Panc1 (cell line): ENCODE measurements at regions not wholly inside any gene's neighbourhood (a gene's known extent, or its start where the extent isn't known, plus 50 kb on each side); places are given as distances from the start of the nearest gene placed in this dataset.

Experiments
- ATAC-seq: fragments of 200-7000 bp; cut with Tn5 transposase; 2 replicates; pipeline ENCODE4 v1.9.1; 2020; ENCODE audit warnings: mild to moderate bottlenecking, moderate library complexity
- BruUV-seq: library from RNA; stranded (reverse); fragments of 400-500 nt; replicated peaks from 2 replicates; lab custom pipeline; 2021; lab: Mats Ljungman, UMichigan
- CTCF ChIA-PET: fragments of 300-600 bp; sonication (Branson Sonifier 250); formaldehyde crosslinking; loops from one replicate; lab custom pipeline; 2022; ENCODE audit warnings: antibody characterized with exemption; lab: Charles Lee
- POLR2A ChIA-PET: fragments of 300-600 bp; sonication (Branson Sonifier 250); formaldehyde crosslinking; loops from one replicate; lab custom pipeline; 2022; ENCODE audit warnings: antibody characterized with exemption; lab: Charles Lee
- DNase-seq: peaks from one replicate; pipeline ENCODE4 v3.0.0-alpha.2; 2010; ENCODE audit warnings: low read depth, low spot score
- H3K27ac ChIP-seq: 2 replicates; pipeline ENCODE4 v1.5.1; 2011; ENCODE audit warnings: mild to moderate bottlenecking, low read length, inconsistent platforms
- H3K27me3 ChIP-seq: fragments of 200-500 bp; sonication (Bioruptor generic); 2 replicates; pipeline ENCODE4 v1.6.0; 2014; ENCODE audit warnings: low read length, inconsistent platforms; ENCODE audit not compliant: control insufficient read depth, insufficient read depth
- H3K36me3 ChIP-seq: fragments of 200-500 bp; sonication (Bioruptor generic); 2 replicates; pipeline ENCODE4 v1.5.1; 2014; ENCODE audit warnings: inconsistent platforms, mild to moderate bottlenecking, low read length, moderate library complexity; ENCODE audit not compliant: control insufficient read depth, insufficient read depth
- H3K4me1 ChIP-seq: 2 replicates; pipeline ENCODE4 v1.5.1; 2011; ENCODE audit warnings: inconsistent platforms, mild to moderate bottlenecking, low read length, moderate library complexity; ENCODE audit not compliant: control insufficient read depth, insufficient read depth
- H3K4me3 ChIP-seq, 2 experiments: 2 replicates each; pipeline ENCODE4 v1.5.1; 2011 to 2012; ENCODE audit warnings: low read depth in 2 of 2, low read length in 2 of 2, mild to moderate bottlenecking in 2 of 2, inconsistent platforms in 1 of 2, moderate library complexity in 1 of 2
- H3K9me3 ChIP-seq: fragments of 200-500 bp; sonication (Bioruptor generic); 2 replicates; pipeline ENCODE4 v1.5.1; 2014; ENCODE audit warnings: low read depth, mild to moderate bottlenecking, inconsistent platforms, low read length, moderate library complexity; ENCODE audit not compliant: control insufficient read depth, insufficient read depth
- CTCF ChIP-seq: fragments of 450-650 bp; IDR thresholded peaks from 2 replicates; pipeline ENCODE4 v1.5.1; 2017; ENCODE audit warnings: mild to moderate bottlenecking
- POLR2AphosphoS5 ChIP-seq: IDR thresholded peaks from 2 replicates; pipeline ENCODE4 v1.6.1; 2012; ENCODE audit warnings: mild to moderate bottlenecking, low read depth, low read length, moderate library complexity
- REST ChIP-seq, 2 experiments: IDR thresholded peaks; 2 replicates each; pipeline ENCODE4 v1.6.1; 2011 to 2012; ENCODE audit warnings: low read depth in 2 of 2, control low read depth in 1 of 2, low read length in 1 of 2, mild to moderate bottlenecking in 1 of 2, moderate library complexity in 1 of 2; ENCODE audit not compliant: insufficient read depth in 1 of 2
- SIN3A ChIP-seq: IDR thresholded peaks from 2 replicates; pipeline ENCODE4 v1.6.1; 2012; ENCODE audit warnings: low read depth, mild to moderate bottlenecking, low read length, moderate library complexity, borderline replicate concordance; ENCODE audit not compliant: insufficient read depth
- TCF7L2 ChIP-seq: IDR thresholded peaks from 2 replicates; pipeline ENCODE4 v1.6.1; 2011; ENCODE audit warnings: mild to moderate bottlenecking, low read depth, low read length, inconsistent platforms
- in situ Hi-C: cut with HindIII; loops from 2 replicates; pipeline ENCODE4 v1.10.0; 2016; ENCODE audit warnings: low sequenced_read_pairs, low pct_unique_long_range_greater_than_20kb
- intact Hi-C: fragments of 100-400 bp; cut with micrococcal nuclease; formaldehyde crosslinking; loops from one replicate; pipeline ENCODE4 v1.10.0; 2022; ENCODE audit not compliant: unreplicated experiment

GRCh38 chr1:74953622-74954021 is 180.6 kb upstream of the LHX8 start:
- Histone ChIP-seq H3K27me3 (no peaks in the 10 kb centered on the region), H3K9me3 (no peaks in the 10 kb centered on the region), H3K27ac (no peak overlapping the region), H3K36me3 (no peaks in the 10 kb centered on the region), H3K4me3 (no peak overlapping the region), H3K4me1 (no peaks in the 10 kb centered on the region)
- POLR2A ChIA-PET, result no interaction called here
- in situ Hi-C loops, result no loop called here
- no peak for TF ChIP-seq TCF7L2
- no peak for TF ChIP-seq POLR2AphosphoS5
- no peak for TF ChIP-seq SIN3A
- no peak for TF ChIP-seq CTCF
- no peak for TF ChIP-seq REST (IDR thresholded peaks at IDR 0.05; ENCODE audit: insufficient read depth in 1 of 2, low read depth in 2 of 2, low read length in 1 of 2)
- no TSS peak for BruUV-seq
- no peak for DNase-seq
- ATAC-seq, result no peak
- CTCF ChIA-PET, result no interaction called here
- intact Hi-C loops, result no loop called here

GRCh38 chr1:74963120-74963519 is 171.1 kb upstream of the LHX8 start:
- ChIA-PET CTCF (no interaction called here), POLR2A (no interaction called here)
- in situ Hi-C loops (no loop called here), intact Hi-C loops (loop anchor here (5.0 kb wide), 1 partner anchor 149 kb away; no protein-coding TSS in a partner anchor)
- Histone ChIP-seq H3K9me3 (no peaks in the 10 kb centered on the region), H3K27me3 (no peaks in the 10 kb centered on the region), H3K4me1 (no peaks in the 10 kb centered on the region), H3K27ac (no peak overlapping the region), H3K36me3 (no peaks in the 10 kb centered on the region), H3K4me3 (no peak overlapping the region)
- no TSS peak for BruUV-seq
- DNase-seq (no peak), ATAC-seq (no peak)
- no peak for TF ChIP-seq POLR2AphosphoS5
- no peak for TF ChIP-seq CTCF
- no peak for TF ChIP-seq SIN3A
- no peak for TF ChIP-seq TCF7L2
- no peak for TF ChIP-seq REST (IDR thresholded peaks at IDR 0.05; ENCODE audit: insufficient read depth in 1 of 2, low read depth in 2 of 2, low read length in 1 of 2)
